ENCODE measurements at regions not wholly inside any gene's neighbourhood (a gene's known extent, or its start where the extent isn't known, plus 50 kb on each side); places are given as distances from the start of the nearest gene placed in this dataset.

DNA sequence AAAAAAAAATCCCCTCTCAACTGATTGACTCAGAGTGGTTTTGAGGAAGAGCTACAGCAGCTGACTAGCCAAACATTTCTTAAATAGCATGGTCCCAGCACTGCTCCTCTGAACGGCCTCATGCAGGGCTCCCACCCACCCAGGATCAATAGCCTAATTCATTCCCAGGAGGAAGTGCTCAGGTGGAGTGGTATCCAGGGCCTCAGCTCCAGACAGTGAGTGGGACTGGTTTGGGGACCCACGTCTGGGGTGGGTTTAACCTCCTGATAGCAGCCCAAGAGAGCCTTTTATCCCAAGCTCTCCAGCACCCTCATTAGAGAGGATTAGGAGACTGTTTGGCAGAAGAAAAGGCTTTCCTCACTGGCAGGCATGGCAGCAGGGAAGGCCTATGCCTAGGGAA lies 68.5 kb upstream of the CDH5 start:
- TF ChIP-seq, protein P1, sequence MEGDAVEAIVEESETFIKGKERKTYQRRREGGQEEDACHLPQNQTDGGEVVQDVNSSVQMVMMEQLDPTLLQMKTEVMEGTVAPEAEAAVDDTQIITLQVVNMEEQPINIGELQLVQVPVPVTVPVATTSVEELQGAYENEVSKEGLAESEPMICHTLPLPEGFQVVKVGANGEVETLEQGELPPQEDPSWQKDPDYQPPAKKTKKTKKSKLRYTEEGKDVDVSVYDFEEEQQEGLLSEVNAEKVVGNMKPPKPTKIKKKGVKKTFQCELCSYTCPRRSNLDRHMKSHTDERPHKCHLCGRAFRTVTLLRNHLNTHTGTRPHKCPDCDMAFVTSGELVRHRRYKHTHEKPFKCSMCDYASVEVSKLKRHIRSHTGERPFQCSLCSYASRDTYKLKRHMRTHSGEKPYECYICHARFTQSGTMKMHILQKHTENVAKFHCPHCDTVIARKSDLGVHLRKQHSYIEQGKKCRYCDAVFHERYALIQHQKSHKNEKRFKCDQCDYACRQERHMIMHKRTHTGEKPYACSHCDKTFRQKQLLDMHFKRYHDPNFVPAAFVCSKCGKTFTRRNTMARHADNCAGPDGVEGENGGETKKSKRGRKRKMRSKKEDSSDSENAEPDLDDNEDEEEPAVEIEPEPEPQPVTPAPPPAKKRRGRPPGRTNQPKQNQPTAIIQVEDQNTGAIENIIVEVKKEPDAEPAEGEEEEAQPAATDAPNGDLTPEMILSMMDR (IDR thresholded peaks at IDR 0.05): no peak
- TF ChIP-seq POLR2A (IDR thresholded peaks at IDR 0.05): no peak

All from Peyer's patch (tissue), 4 donors.